DMS53 treated with DMSO at 0.1 percent for 48 hours (cell line): ENCODE measurements at regions not wholly inside any gene's neighbourhood (a gene's known extent, or its start where the extent isn't known, plus 50 kb on each side); places are given as distances from the start of the nearest gene placed in this dataset.
"Not testable (repeated sequence)": the region's sequence is repeated elsewhere in the genome, so short reads cannot be mapped to it uniquely, and the experiment has no call there.

Source experiments
- DNase-seq: peaks from one replicate; lab custom pipeline; 2025; ENCODE audit not compliant: unreplicated experiment; lab: John Stamatoyannopoulos, UW

DNA sequence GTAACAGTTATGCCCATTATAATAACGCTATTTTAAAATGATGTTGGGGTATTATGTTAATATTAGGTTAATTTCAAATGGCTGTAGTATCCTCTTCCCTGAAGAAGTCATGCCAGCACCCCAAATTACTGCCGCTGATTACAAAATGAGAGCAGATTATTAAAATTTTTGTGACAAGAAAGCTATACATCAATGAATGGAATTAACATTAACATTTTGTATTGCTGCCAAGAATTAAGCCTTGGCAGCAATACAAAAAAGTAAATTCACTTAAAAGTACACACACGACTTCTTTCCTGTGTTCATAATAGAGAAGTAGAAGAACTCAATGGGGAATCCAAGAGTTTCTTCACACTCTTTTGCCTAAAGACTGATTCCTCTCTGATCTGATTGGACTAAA, 482.8 kb downstream of the STIM2 start:
- no peak for DNase-seq

DNA sequence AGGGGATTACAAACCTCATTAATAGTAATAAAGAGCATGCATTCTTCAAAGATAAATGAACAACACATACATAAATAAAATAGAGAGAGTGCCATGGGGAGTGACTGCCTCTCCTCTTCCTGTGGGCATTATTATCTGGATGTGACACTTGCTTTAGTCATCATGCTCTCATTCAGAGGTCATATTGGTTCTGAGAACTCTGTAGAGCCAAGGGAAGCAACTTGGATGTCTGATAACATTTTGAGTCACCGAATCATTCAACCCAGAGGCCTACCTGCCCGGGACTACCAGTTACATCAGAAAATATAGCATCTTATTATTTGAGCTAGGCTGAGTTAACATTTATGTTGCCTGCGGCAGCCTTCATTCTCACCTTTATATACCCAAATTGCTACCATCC, 489.5 kb downstream of the STIM2 start:
- DNase-seq, result no peak

DNA sequence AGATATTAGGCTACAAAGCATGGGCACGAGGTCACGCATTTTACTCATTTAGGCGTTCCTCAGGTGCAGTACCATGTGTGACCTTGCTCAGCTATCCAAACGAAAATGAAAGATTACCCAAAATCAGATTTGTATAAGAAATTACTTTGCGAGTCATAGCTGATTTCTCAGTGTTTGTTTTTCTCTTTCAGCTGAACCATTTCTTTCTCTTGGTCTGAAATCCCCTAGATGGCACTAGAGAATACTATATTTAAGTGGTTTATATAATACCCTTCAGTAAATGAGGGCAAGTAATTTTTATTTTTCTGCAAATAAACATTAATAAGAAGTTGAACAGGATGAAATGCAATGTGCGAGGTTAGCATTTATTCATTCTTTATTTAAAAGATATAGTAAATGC, 496.6 kb downstream of the STIM2 start:
- peak; percentile 60 for DNase-seq

DNA sequence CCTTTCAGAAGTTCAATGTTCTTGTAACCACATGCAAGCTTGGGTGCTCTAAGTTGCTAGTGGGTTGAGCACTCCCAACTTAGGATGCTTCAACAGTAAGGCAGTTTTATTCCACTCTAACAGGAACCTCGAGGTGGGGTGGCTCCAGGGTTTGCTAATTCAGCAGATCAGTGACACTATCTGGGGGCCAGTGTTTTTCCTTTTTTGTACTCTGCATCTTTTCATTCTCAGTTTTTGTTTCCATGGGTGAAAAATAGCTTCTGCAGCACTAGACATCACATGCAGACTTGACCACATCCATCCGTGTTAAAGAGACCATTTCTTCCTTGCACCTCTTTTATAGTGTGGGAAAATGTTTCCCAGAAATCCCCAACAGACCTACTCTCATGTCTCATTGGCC, 497.6 kb downstream of the STIM2 start:
- DNase-seq, result no peak

DNA sequence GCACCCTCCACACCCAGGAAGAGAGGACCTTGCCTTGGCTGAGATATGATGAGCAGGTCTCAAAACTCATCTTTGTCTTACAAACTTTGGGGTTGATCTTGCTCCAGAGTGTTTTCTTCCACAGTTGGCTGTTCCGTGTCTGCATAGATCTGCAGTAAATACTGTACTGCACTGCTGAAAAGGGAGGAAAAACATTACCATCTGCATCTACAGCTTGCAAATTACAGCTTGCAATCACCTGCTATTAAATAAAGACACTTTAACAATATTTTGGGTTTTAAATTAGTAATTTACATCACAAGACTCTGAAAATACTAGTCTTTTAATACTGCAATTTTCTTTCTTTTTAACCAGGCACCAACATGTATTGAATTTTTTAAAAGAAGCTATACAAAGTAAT, 499.5 kb downstream of the STIM2 start:
- no peak for DNase-seq

DNA sequence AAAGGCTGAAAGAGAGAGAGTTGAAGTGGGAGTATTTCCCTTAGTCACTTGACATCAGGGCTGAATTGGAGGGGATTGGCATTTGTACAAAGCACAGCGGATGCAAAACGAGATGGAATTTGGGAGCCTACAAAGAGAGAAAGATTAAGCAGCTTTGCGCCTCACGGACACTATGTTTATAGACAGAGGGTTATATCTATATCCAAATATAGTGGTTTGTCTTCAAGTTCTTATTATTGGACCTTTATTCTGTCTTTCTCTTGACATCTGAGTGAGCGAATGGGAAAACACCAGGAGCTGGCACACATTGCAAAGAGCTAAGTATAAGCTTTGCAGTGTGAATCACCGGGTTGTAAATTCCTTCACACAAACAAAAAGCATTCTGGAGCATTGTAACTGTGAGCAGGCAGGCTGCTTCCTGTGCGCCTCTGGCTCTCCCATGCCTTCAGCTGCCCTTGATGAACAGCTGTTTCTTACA, 500.2 kb downstream of the STIM2 start:
- DNase-seq, result no peak

DNA sequence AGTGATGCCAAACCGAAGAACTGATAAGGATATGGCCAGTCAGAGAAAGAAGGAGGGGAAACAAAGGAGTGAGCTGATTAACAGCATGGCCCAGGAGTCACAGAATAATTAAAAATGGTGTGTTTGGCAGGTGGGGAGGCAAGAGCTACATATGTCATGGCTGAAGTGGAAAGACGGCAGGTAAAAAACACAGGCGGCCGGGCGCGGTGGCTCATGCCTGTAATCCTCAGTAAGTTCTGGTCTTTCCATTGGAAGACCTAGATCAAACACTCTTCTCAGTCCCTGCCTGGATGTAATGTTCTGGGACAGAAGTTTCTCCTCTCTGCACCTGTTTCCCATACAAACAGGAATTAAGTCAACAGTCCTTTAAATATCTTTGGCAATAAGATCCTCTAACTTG, 503.9 kb downstream of the STIM2 start:
- DNase-seq, result no peak

DNA sequence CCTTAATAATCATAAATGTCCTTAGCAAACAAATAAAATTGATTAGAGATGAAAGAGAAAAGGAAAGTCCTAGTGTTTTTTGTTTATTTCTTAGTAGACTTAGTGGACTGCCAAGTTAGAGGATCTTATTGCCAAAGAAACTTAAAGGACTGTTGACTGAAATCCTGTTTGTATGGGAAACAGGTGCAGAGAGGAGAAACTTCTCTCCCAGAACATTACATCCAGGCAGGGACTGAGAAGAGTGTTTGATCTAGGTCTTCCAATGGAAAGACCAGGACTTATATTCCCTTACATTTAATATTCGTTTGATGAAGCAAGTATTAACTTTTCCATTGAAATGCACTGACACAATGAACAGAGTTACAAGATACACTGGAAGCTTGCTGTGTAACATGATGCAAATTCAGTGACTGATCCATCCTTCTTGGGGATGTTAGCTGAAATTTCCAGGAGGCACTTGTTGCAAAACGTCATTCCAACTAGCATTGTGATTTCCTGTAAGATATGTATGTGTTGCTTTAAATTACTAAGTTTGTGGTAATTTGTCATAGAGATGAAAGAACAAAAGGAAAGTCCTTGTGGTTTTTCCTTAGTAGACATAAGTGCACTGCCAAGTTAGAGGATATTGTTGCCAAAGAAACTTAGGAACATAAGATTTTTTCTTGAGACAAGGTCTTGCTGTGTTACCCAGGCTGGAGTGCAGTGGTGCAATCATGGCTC, 505.6 kb downstream of the STIM2 start:
- no peak for DNase-seq

DNA sequence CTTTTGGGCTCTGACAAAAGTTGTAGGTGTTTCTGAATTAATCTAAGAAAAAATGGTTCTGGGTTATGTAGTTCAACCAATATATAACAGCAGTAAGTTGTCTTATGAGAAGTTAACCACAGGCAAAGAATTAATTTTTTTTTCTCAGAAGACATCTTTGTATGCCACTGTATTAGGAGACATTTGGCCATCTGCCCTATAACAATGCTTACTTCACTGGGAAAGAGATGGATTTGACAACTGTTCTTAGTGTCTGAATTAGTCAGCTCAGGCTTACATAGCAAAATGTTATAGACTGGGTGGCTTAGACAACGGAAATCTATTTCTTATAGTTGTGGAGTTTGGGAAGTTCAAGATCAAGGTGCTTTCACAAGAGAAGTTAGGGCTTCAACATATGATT, 508.1 kb downstream of the STIM2 start:
- no peak for DNase-seq

DNA sequence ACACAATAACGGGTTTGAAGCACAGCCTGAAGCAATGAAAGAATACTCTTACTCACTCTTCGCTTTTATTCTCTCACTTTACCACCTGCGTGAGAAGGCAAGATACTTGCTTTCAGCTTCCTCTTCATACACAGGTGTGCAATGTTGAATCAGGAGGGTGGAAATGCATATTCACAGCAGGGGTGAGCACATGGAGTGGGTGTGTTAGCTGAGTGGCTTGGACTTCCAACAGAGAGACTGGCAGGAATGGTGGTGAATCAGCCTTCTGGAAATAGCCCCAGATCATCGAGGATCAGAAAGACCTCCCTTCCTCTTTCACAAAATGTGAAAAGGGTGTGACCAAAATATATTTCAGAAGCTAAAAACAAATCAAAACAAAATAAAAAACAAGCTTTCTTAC, 521.2 kb downstream of the STIM2 start:
- DNase-seq, result peak; percentile 78

DNA sequence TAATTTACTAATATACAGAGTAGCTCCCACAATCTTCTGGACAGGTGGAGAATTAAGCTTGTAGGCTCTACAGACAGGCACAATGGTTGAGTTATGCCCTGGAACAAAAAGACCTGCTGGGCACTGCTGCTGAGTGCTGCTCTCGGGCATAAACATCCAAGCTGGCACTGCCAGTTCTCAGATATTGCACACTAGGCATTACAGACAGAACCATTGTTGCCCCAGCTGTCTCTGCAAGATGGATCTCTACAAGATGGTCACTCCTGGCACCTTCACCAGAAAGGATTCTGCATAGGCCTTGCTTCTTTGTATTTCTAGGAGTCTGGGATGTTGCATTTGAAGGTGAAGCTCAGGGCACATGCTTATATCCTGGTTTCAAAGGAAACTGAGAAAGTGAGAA, 527.1 kb downstream of the STIM2 start:
- DNase-seq, result no peak

DNA sequence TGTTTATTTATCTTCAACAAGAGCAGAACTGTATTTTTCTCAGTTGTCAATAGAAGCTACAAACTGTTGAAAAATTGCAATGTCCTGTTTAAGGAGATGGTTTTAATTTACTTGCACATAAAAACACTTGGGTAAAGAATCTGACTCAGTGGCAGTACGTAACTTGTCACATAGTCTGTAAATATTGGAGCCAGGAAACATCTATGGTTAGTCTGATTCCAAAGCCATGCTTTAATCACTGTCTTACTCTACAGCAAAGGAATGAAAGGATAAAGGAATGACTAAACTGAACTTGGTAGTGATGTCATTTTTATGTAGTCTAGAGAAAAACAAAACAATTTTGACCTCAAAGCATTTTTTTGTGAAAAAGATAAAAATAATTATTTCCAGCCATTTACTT, 537.2 kb downstream of the STIM2 start:
- DNase-seq, result no peak

DNA sequence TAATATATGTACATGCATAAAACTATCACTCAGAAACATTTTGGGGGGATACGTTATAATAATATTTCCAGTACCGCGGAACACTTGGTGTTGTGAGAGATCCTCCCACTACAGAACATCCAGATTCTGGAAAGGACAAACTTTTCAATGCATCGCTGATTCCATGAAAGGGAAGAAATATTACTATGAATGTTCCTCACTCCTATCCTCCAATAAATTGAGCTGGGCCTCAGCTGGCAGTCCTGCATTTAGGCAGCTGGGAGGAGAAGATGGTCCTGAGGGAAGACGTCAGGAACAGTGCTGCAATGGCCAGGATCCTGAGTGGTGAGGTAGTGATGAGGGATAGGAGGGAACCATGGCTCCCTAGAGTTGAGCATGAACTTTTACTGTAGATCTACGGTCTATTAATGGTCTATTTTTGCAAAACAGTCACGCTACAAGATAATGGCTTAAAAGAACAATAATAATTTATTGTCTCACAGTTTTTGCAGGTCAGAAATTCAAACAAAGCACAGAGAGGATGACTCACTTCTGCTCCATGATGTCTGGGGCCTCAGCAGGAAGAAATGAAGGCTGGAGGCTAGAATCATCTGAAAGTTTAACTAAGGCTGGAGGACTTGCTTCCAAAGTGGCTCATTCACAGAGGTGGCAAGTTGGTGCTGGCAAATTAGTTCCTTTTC, 538.1 kb downstream of the STIM2 start:
- peak; percentile 7 for DNase-seq

DNA sequence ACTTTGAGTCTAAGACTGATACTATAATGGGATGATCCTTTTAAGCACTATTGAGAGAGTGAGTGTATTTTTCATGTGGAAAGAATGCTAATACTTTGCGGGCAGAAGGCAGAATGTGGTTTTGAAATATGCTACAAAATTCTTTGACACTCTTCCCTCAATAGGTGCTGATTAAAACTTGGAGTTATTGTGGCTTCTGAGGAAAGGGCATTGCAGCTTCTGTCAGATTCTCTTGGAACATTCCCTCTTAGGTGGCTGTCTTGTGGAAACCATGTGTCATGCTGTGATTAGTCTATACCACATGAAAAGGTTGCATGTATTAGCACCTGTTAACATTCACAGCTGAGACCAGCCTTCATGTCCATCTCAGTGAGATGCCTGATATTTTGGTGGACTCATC, 547.0 kb downstream of the STIM2 start:
- DNase-seq, result no peak

DNA sequence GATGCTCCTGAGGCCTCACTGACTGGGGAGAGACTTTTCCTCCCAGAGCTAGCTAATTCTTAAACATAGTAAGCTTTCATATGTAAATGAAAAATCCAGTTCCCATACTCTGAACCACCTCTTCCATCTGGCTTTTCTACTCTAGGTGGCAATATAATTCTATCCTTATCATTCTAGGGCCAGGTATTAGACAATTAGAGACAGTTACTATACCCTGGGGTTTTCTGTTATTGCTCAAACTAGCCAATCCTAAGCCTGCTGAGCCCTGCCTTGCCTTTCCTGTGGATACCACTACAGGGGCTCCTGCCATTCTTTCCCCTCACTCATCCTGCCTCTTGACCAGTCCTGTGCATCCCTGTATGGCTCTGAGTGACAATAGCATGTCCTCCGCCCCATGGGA, 552.0 kb downstream of the STIM2 start:
- DNase-seq, result no peak

DNA sequence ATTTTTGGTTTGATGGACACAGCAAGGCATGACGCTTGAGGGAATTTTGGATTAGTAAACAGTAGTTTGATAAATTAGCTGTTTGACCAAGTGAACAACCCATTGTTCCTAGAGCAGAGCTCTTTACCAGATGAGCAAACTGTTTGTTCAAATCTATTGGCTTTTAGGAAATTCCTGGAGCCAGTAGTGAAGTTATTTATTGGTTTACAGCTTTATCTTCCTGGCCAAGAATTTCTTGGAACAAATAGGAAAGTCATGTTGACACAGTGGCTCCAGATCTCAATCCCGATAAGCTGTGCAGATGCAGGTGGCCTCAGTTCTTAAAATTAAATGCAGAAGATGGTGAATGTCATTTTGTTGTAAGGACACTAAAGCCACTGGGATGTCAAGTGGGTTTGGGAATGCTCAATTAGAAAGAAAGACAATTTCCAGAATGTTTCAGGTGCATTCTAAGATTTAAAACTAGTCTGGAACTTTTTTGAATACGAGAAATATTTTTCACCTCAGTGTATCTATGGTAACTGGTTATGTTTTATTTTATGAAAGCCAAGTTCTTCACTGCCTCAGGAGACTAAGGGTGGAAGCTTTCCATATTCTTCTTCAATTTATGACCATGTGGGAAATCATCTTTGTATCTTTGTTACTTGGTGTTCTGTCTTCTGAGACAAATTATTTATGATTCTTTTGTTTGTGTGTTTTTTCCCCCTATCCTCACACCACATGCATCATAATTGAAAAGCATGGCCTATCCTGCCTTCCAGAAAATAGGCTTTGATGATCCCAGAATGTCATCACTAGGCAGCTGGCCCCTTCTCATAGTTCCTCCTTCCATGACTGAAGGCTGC, 554.5 kb downstream of the STIM2 start:
- DNase-seq, result no peak

DNA sequence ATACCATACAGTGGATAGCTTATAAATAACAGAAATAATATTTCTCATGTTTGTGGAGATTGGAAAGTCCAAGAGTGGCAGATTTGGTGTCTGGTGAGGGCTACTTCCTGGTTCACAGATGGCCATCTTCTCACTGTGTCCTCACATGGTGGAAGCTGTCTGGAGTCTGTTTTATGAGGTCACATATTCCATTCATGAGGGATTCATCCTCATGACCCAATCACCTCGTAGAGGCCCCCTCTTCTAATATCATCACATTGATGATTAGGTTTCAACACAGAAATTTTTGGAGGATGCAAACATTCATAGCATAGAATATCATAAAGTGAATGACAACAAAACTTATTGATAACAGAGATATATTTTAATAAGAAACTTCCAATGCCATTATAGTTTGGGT, 568.0 kb downstream of the STIM2 start:
- DNase-seq, result peak; percentile 8

DNA sequence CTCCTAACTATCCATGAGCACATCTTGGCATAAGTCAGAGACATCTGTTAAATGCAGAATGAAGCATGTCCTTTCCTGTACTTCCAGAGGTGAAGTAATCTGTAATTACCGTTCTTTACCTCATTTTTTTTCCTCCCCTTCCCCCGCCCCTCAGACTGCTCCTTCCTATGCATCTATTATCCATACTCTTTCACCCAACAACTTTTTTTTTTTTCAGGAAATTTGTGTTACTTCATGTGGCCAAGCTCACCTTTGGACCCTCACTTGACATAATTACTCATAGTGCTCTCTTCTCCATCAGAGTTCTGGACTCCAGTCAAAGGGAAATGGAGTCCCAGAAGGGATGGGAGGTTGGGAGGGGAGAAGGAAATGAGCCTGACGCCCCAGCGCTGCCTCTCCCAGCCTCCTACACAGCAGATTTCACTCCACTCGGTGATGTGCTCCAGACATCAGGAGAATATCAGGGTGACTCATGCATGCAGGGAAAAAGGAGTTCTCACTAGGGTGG, 568.8 kb downstream of the STIM2 start:
- DNase-seq, result no peak

DNA sequence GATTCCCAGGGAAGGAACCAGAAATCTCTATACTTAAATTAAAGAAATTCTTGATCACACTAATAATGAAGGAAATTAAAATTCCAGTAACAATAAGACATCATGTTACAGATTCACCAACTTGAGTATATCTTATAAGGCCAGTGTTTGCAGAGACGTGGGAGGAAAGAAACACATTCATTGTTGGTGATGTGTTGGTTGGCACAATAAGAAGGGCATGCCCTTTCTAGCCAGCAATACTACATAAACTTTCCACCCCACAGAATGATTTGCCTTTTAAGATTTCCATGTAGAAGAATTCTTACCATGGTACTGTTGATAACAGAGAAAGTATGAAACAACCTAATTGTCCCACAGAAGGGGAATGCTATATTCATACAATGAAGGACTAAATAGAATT, 581.5 kb downstream of the STIM2 start:
- DNase-seq, result no peak

DNA sequence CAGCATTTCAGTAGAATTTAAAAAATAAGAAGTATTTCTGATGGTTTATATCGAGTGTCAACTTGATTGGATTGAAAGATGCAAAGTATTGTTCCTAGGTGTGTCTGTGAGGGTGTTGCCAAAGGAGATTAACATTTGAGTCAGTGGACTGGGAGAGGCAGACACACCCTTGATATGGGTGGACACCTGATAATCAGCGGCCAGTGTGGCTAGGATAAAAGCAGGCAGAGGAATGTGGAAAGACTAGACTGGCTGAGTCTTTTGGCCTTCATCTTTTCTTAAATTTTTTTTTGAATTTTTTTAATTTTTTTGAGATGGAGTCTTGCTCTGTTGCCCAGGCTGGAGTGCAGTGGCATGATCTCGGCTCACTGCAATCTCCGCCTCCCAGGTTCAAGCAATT, 582.0 kb downstream of the STIM2 start:
- not testable (repeated sequence) for DNase-seq

DNA sequence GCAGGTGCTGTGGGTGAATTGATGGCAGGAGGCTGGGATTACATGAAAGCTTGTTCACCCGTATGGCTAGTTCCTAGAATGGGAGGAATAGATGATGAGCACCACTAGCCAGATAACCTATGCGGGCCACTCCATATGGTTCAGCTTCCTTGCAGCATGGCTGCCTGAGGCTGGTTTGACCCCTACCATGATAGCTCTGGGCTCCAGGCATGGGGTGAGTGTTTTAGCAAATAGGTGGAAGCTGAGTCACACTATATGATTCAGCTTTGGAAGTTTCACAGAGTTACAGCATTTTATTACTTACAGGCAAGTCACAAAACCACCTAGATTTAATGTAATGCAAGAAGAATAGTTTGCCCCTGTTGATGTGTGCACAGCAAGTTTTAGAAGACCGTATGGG, 603.2 kb downstream of the STIM2 start:
- DNase-seq, result peak; percentile 16

DNA sequence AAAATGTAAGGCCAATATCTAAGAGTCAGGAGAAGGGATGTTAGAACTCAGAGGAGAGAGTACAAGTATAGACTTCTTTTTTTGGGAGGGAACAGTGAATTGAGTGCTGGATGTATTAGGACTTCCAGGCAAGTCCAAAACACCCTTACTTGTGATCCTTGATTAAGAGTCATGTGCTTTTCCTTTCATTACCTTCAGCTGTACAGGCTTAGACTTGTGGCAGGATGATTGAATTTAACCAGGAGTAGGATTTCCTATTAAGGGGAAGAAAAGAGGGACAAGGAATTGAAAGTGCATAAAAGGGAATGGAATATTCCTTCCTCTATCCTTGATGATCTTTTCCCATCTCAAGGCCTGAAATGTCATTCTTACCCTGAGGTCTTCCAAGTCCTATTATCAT, 606.7 kb downstream of the STIM2 start:
- no peak for DNase-seq
